ELF-1 (cell line): ENCODE measurements at regions not wholly inside any gene's neighbourhood (a gene's known extent, or its start where the extent isn't known, plus 50 kb on each side); places are given as distances from the start of the nearest gene placed in this dataset.
"Not testable (repeated sequence)": the region's sequence is repeated elsewhere in the genome, so short reads cannot be mapped to it uniquely, and the experiment has no call there.

Source experiments
- DNase-seq: peaks from one replicate; pipeline ENCODE4 v3.0.0-alpha.2; 2016; ENCODE audit warnings: low read depth, low spot score

DNA sequence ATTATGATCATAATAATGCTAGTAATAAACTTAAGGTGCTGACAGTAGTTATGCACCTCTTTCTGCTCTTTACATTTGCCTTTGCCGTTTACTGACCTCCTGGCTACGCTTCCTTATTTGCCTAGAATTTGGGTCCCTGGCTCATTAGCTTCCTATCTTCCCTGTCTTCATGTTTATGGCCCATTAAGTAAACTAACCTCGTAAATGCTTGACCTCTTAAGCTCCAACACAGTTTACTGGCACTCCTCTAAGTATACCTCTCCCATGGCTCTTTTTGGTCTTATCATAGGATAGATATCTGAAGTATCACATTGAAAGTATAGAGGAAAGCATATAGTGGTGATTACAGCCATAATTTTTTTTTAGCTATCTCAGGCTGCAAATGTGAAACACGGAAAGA lies 657.3 kb upstream of the SLC39A10 start:
- DNase-seq, result no peak

- no peak for DNase-seq
Observed at GRCh38 chr2:194992648-194993047, 664.4 kb upstream of the SLC39A10 start.

DNA sequence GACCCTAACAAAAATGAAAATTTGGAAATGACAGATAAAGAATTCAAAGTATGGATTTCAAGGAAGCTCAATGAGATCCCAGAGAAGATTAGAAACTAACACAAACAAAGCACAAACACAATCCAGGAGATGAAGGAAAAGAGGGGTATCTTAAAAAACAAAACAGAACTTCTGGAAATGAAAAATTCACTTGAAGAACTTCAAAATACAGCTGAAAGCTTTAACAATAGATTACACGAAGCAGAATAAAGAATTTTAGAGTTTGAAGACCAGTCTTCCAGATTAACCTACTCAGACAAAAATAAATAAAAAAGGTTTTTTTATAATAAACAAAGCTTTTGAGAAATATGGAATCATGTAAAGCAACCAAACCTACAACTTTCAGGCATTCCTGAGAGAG lies 671.8 kb upstream of the SLC39A10 start:
- no peak for DNase-seq

- no peak for DNase-seq
Observed at GRCh38 chr2:194962254-194962653, 694.8 kb upstream of the SLC39A10 start.

- DNase-seq, result no peak
Observed at GRCh38 chr2:194954218-194954617, 702.8 kb upstream of the SLC39A10 start.

- DNase-seq, result no peak
Observed at GRCh38 chr2:194946826-194947225, 710.2 kb upstream of the SLC39A10 start.

DNA sequence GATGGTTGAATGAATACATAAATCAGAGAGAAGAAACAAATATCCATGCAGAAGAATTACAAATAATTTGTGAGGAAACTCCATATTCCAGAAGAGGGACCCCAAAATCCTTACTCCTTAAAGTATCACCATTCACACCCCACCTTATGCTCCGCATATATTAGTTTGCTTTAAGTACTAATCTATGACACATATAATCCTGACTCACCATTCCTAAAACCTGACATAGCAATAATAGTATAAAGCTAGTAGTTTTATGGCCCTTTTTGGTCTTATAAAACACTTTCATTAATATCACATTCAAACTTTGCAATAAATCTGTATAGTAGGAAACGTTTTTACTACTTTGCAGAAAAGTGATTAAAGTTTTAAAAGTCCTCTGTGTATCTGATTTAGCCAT lies 719.0 kb upstream of the SLC39A10 start:
- no peak for DNase-seq

GRCh38 chr2:194927489-194927888 lies 729.5 kb upstream of the SLC39A10 start:
- no peak for DNase-seq

- DNase-seq, result no peak
Observed at GRCh38 chr2:194926873-194927272, 730.2 kb upstream of the SLC39A10 start.

DNA sequence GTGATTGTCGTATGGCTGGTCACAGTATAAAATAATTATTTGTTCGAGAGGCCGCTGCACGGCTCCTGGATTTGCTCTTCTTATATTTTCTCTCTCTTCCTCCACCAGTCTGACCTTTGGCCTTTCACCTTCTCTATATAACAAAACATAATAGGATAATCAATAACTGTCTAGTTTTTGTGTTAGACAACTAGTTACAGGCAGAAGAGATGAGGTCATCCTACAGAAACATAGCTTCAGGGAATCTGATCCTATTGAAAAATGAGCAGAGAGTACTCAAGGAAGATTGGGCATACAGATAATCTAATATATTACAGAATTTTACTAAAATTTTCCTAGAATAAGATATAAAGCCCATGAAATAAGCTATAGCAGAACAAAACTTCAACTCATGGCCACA lies 731.3 kb upstream of the SLC39A10 start:
- DNase-seq, result no peak

GRCh38 chr2:194917519-194917918 lies 739.5 kb upstream of the SLC39A10 start:
- no peak for DNase-seq

DNA sequence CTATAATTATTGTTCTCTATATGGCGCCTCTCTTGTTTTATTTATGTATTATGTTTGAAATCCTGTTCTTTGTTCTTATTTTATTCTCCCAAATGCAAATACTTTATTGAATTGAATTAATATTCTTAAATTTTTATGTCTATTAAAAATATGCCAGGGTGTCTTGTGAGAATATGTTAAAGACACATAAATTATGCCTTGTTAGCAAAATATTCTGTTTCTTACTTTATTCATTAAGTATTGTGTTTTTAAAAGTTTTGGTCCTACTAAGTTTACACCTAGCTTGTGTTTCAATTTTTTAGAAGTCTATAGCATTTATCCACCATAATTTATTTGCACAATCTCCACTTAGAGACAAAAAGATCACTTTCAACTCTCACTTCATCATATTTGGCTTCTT lies 741.5 kb upstream of the SLC39A10 start:
- no peak for DNase-seq

- no peak for DNase-seq
Observed at GRCh38 chr2:194907569-194907968, 749.5 kb upstream of the SLC39A10 start.

GRCh38 chr2:194896871-194897270 lies 760.2 kb upstream of the SLC39A10 start:
- no peak for DNase-seq

DNA sequence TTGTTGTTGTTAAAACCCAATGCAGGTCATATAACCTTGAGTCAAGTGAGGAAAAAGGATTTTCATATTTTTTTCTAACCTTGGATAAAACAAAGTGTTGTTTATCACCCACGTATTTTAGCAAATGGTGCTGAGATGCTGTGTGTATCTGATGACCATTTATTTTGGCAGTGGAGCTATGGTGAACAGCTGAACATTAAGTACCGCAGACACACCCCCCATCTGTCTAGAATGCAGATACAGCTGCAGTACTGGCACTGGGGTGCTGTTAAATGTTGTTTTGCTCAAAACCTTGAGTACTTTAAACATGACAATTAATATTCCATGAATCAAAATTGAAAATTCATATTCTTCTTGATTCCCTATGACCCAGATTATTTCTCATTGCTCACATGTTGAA lies 773.3 kb upstream of the SLC39A10 start:
- DNase-seq, result no peak

GRCh38 chr2:194870974-194871535 lies 786.0 kb upstream of the SLC39A10 start:
- DNase-seq, result no peak

DNA sequence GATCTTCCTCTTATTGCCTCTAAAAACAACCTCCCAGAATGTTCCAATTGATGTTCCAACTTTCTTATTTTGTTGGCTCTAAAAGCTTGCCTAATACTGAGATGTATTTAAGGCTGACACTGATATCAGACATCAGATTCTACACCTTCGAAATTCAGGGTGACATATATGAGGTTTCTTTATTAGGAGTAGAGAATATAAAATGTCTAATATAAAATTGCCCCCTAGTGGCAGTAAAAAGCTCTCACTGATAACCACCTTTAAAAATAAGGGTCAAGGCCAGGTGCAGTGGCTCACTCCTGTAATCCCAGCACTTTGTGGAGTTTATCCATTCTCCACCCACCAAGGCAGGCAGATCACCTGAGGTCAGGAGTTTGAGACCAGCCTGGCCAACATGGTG lies 789.7 kb upstream of the SLC39A10 start:
- DNase-seq, result no peak

- DNase-seq, result no peak
Observed at GRCh38 chr2:194854941-194855340, 802.1 kb upstream of the SLC39A10 start.

DNA sequence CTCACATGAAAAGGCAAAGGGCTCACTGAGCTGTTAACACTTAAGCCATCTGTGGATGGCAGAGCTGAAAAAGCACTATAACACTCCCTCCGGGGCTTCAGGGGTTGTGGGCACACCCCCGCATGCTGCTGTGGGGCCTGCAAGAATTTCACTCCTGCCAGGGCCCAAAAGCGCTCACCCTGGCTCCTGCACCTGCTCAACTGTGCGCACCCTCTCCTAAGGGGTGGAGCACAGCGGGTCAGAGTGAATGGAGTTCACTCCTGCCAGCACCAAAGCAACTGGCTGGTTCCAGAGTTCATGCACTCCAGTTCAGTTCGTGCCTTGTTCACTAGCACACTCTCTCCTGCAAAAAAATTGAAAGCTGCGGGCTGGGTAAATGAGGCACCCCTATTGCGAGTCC lies 814.2 kb upstream of the SLC39A10 start:
- DNase-seq, result no peak

GRCh38 chr2:194834371-194834770 lies 822.7 kb upstream of the SLC39A10 start:
- not testable (repeated sequence) for DNase-seq

DNA sequence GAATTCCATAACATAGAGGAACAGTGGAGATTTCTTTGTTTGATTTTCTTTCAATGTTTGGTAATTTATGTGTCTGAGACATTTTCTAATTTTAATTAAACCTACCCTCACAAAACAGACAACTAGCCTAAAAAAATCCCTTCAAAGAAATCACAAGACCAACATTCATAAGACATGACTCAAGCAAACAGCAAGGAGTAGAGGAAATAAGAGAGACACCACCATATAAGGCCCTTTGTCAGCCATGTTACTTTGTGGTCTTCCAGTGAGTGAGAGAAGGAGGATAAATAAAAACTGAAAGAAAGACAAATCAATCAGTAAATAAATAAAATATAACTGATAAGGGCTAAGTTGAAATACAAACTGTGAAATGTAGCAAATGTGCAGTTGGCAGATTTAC lies 830.8 kb upstream of the SLC39A10 start:
- no peak for DNase-seq

DNA sequence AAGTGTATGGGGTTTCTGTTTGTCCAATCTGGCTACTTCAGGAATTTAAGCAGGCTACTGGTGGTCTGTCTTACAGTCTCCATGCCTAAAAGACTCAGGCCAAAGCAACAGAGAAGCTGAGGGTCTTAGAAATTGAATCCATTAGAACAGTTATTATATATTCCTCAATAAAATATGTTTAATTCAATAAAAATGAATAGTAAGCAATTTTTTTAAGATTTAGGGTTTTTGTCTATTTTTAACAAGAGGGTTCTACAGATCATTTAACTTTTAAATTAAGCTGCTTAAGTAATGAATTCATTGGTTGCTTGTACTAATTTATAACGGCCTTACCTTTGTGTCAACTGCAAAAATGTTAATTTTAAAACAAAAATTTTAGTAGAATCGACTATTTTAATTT lies 832.6 kb upstream of the SLC39A10 start:
- no peak for DNase-seq

GRCh38 chr2:194822657-194823056 lies 834.4 kb upstream of the SLC39A10 start:
- DNase-seq, result no peak

GRCh38 chr2:194822097-194822496 lies 834.9 kb upstream of the SLC39A10 start:
- no peak for DNase-seq
